Trophoblast cell (in vitro differentiated cells and primary cell): ENCODE measurements at regions not wholly inside any gene's neighbourhood (a gene's known extent, or its start where the extent isn't known, plus 50 kb on each side); places are given as distances from the start of the nearest gene placed in this dataset.

Source experiments
- DNase-seq, 2 donors: peaks; one replicate each; pipeline ENCODE4 v3.0.0-alpha.2; 2016
- H2AFZ ChIP-seq: 2 replicates; pipeline ENCODE4 v1.6.1; 2013; ENCODE audit warnings: low read length, moderate library complexity, mild to moderate bottlenecking; ENCODE audit not compliant: insufficient read depth, poor library complexity
- H2AK5ac ChIP-seq: 2 replicates; pipeline ENCODE4 v1.6.1; 2013; ENCODE audit warnings: mild to moderate bottlenecking, low read length
- H2BK120ac ChIP-seq: 2 replicates; pipeline ENCODE4 v1.6.1; 2013; ENCODE audit warnings: low read length, mild to moderate bottlenecking, moderate library complexity; ENCODE audit not compliant: insufficient read depth, poor library complexity
- H2BK12ac ChIP-seq: 2 replicates; pipeline ENCODE4 v1.6.1; 2013; ENCODE audit warnings: mild to moderate bottlenecking, low read length, moderate library complexity
- H2BK5ac ChIP-seq: 2 replicates; pipeline ENCODE4 v1.6.1; 2013; ENCODE audit warnings: low read length, low read depth, moderate library complexity, mild to moderate bottlenecking; ENCODE audit not compliant: poor library complexity
- H3K14ac ChIP-seq: 2 replicates; pipeline ENCODE4 v1.6.1; 2013; ENCODE audit warnings: mild to moderate bottlenecking, low read length
- H3K18ac ChIP-seq: 2 replicates; pipeline ENCODE4 v1.6.1; 2013; ENCODE audit warnings: mild to moderate bottlenecking, low read length
- H3K23ac ChIP-seq: 2 replicates; pipeline ENCODE4 v1.6.1; 2013; ENCODE audit warnings: low read length
- H3K27ac ChIP-seq: 2 replicates; pipeline ENCODE4 v1.5.1; 2013; ENCODE audit warnings: low read depth, mild to moderate bottlenecking, inconsistent platforms, low read length, moderate library complexity
- H3K27me3 ChIP-seq: 2 replicates; pipeline ENCODE4 v1.6.1; 2013; ENCODE audit warnings: inconsistent platforms, mild to moderate bottlenecking, low read length, moderate library complexity; ENCODE audit not compliant: insufficient read depth
- H3K36me3 ChIP-seq, 2 experiments: 1 replicate in 1 of 2; 2 replicates in 1 of 2; pipeline ENCODE4 v1.6.1; 2013; ENCODE audit warnings: low read length in 2 of 2, mild to moderate bottlenecking in 2 of 2, moderate library complexity in 1 of 2; ENCODE audit not compliant: insufficient read depth in 2 of 2, control insufficient read depth in 1 of 2
- H3K4ac ChIP-seq: 2 replicates; pipeline ENCODE4 v1.6.1; 2013; ENCODE audit warnings: low read depth, mild to moderate bottlenecking, low read length, moderate library complexity
- H3K4me1 ChIP-seq, 2 experiments: 1 replicate in 1 of 2; 2 replicates in 1 of 2; pipeline ENCODE4 v1.6.1; 2013; ENCODE audit warnings: low read length in 2 of 2, mild to moderate bottlenecking in 2 of 2, moderate library complexity in 1 of 2; ENCODE audit not compliant: insufficient read depth in 2 of 2, control insufficient read depth in 1 of 2
- H3K4me2 ChIP-seq: 2 replicates; pipeline ENCODE4 v1.6.1; 2013; ENCODE audit warnings: inconsistent platforms, mild to moderate bottlenecking, low read length, moderate library complexity
- H3K4me3 ChIP-seq: 2 replicates; pipeline ENCODE4 v1.5.1; 2013; ENCODE audit warnings: mild to moderate bottlenecking, low read depth, low read length, inconsistent platforms
- H3K79me1 ChIP-seq: one replicate; pipeline ENCODE4 v1.6.1; 2013; ENCODE audit warnings: low read length
- H3K79me2 ChIP-seq: 2 replicates; pipeline ENCODE4 v1.6.1; 2013; ENCODE audit warnings: low read length, mild to moderate bottlenecking; ENCODE audit not compliant: control insufficient read depth, insufficient read depth, poor library complexity
- H3K9ac ChIP-seq: 2 replicates; pipeline ENCODE4 v1.6.1; 2013; ENCODE audit warnings: mild to moderate bottlenecking, low read length
- H3K9me3 ChIP-seq: 2 replicates; pipeline ENCODE4 v1.6.1; 2013; ENCODE audit warnings: low read depth, mild to moderate bottlenecking, control low read depth, inconsistent platforms, low read length; ENCODE audit not compliant: insufficient read depth
- H4K12ac ChIP-seq: 2 replicates; pipeline ENCODE4 v1.6.1; 2013; ENCODE audit warnings: low read depth, mild to moderate bottlenecking, low read length, moderate library complexity
- H4K8ac ChIP-seq: 2 replicates; pipeline ENCODE4 v1.6.1; 2013; ENCODE audit warnings: low read depth, mild to moderate bottlenecking, low read length, moderate library complexity
- H4K91ac ChIP-seq: one replicate; pipeline ENCODE4 v1.6.1; 2013; ENCODE audit warnings: low read depth, mild to moderate bottlenecking, low read length, moderate library complexity
- WGBS: extraction: QIAGEN DNeasy Blood & Tissue Kit; methylation state at CpG from one replicate; pipeline ENCODE4 v1.1.7; 2013; ENCODE audit warnings: missing lambda C conversion rate; ENCODE audit not compliant: insufficient read length, insufficient coverage; ENCODE audit errors: extremely low coverage; 5-methylcytosine and 5-hydroxymethylcytosine counted together

- Histone ChIP-seq H4K12ac (no peak overlapping the region), H4K8ac (no peak overlapping the region), H3K4me3 (no peak overlapping the region), H2BK5ac (no peak overlapping the region), H3K9me3 (no peaks in the 10 kb centered on the region), H3K4me2 (no peak overlapping the region), H3K27me3 (no peaks in the 10 kb centered on the region), H3K4me1 (no peaks in the 10 kb centered on the region), H2BK12ac (no peak overlapping the region), H3K14ac (no peak overlapping the region), H3K23ac (no peak overlapping the region), H3K36me3 (no peaks in the 10 kb centered on the region), H3K9ac (no peak overlapping the region), H2AK5ac (no peak overlapping the region), H3K27ac (no peak overlapping the region), H3K79me2 (no peaks in the 10 kb centered on the region), H4K91ac (no peak overlapping the region), H2BK120ac (no peak overlapping the region), H3K79me1 (no peaks in the 10 kb centered on the region), H3K18ac (no peak overlapping the region), H2AFZ (no peak overlapping the region), H3K4ac (no peak overlapping the region)
- no CpG with 5 or more reads among the region's 7 CpGs for WGBS
- no peak for DNase-seq
Measured at GRCh38 chr3:137103739-137104138, 146.0 kb downstream of the IL20RB start.

DNA sequence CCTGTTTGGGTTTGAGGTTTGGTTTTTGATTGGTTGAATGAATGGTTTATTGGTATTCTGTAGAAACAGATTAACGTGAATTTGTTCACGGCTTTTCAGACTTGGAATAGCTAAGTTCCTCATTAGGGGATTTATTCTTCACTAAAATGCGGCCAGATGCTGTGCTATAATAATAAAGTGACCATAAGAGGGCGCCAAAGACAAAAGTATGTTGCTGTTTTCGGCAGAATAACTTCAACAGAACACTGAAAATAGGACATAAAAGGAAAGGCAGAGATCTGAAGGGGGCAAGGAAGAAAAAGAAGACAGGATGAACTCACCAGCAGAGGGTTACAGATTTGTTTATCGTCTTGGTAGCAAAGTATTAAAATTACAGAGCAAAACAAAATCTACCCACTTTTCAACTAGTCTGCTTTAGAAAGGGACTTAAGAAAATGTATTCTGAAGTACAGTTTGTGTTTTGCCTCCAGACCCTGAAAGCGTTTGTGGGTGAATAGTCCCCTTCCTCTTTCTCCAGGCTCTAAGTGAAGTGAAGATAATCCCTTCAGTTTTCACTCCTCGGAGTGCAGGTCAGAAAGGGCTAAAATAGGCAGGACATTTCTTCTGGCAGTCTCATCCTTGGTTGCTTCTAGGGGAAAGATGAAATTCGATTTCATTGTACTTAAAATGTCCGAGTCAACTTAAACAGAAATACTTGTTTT lies 147.6 kb downstream of the IL20RB start:
- H3K36me3 ChIP-seq, result no peaks in the 10 kb centered on the region
- no peak overlapping the region for H3K23ac ChIP-seq
- no peaks in the 10 kb centered on the region for H3K79me1 ChIP-seq
- H3K9me3 ChIP-seq, result no peaks in the 10 kb centered on the region
- H3K18ac ChIP-seq, result no peak overlapping the region
- H2AFZ ChIP-seq, result no peak overlapping the region
- H3K14ac ChIP-seq, result no peak overlapping the region
- no peak overlapping the region for H4K12ac ChIP-seq
- no peak overlapping the region for H2BK12ac ChIP-seq
- H3K9ac ChIP-seq, result no peak overlapping the region
- H3K4me3 ChIP-seq, result no peak overlapping the region
- no peak overlapping the region for H2AK5ac ChIP-seq
- no peak overlapping the region for H4K91ac ChIP-seq
- 100% methylated on average over 1 of the region's 10 CpGs for WGBS
- H3K27me3 ChIP-seq, result no peaks in the 10 kb centered on the region
- H3K4ac ChIP-seq, result no peak overlapping the region
- H2BK120ac ChIP-seq, result no peak overlapping the region
- H4K8ac ChIP-seq, result no peak overlapping the region
- no peak overlapping the region for H2BK5ac ChIP-seq
- no peak overlapping the region for H3K4me2 ChIP-seq
- peak; percentile 8 to 87 for DNase-seq
- no peaks in the 10 kb centered on the region for H3K4me1 ChIP-seq
- H3K79me2 ChIP-seq, result no peaks in the 10 kb centered on the region
- H3K27ac ChIP-seq, result no peak overlapping the region

DNA sequence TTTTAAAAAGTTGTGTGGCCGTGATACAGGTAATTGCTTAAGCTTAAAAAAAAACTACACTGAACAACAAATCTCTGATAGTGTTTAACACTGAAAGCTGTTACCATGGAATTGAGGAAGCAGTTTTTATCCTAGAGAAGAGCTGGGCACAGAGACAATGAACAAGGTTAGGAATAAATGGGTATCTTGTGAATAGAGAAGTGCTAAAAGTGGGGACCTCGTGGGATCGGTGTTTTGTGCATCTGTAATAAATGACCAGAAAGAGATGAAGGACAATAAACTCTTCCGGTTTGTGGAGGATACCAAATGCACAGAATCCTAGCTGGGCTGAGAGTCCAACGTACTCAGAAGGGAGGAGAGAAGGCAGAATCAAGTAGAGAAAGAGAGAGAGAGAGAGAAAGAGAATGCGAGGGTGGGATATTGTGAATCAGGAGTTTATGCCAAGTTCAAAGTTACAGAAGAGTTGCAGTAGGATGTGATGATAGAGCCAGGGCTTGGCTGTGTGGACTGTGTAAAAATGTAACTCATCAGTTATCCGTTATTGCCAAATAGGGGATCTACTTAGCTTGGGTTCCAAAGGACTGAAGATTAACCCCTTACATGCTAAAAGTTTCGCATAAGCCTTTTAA lies 148.9 kb downstream of the IL20RB start:
- H3K4ac ChIP-seq, result no peak overlapping the region
- no peaks in the 10 kb centered on the region for H3K9me3 ChIP-seq
- no peak overlapping the region for H4K12ac ChIP-seq
- no peak overlapping the region for H4K8ac ChIP-seq
- no peak overlapping the region for H4K91ac ChIP-seq
- no peak overlapping the region for H2AK5ac ChIP-seq
- H2BK12ac ChIP-seq, result no peak overlapping the region
- no peaks in the 10 kb centered on the region for H3K36me3 ChIP-seq
- DNase-seq, result no peak
- H3K79me1 ChIP-seq, result no peaks in the 10 kb centered on the region
- H2BK120ac ChIP-seq, result no peak overlapping the region
- no peaks in the 10 kb centered on the region for H3K27me3 ChIP-seq
- no peak overlapping the region for H2BK5ac ChIP-seq
- H3K4me3 ChIP-seq, result no peak overlapping the region
- H3K4me1 ChIP-seq, result no peaks in the 10 kb centered on the region
- H3K9ac ChIP-seq, result no peak overlapping the region
- no peak overlapping the region for H2AFZ ChIP-seq
- no peak overlapping the region for H3K18ac ChIP-seq
- no CpG with 5 or more reads among the region's 8 CpGs for WGBS
- H3K14ac ChIP-seq, result no peak overlapping the region
- no peak overlapping the region for H3K23ac ChIP-seq
- H3K27ac ChIP-seq, result no peak overlapping the region
- no peak overlapping the region for H3K4me2 ChIP-seq
- no peaks in the 10 kb centered on the region for H3K79me2 ChIP-seq

GRCh38 chr3:137108699-137109440 lies 151.1 kb downstream of the IL20RB start:
- no peaks in the 10 kb centered on the region for H3K36me3 ChIP-seq
- H3K4me2 ChIP-seq, result no peak overlapping the region

More at GRCh38 chr3:137108699-137109440, 151.1 kb downstream of the IL20RB start:
- Histone ChIP-seq H4K8ac (no peak overlapping the region), H3K14ac (no peak overlapping the region), H3K4ac (no peak overlapping the region), H3K79me1 (no peaks in the 10 kb centered on the region), H2BK12ac (no peak overlapping the region), H4K12ac (no peak overlapping the region), H3K4me1 (no peaks in the 10 kb centered on the region), H3K9me3 (no peaks in the 10 kb centered on the region), H3K4me3 (no peak overlapping the region), H2AK5ac (no peak overlapping the region), H3K79me2 (no peaks in the 10 kb centered on the region), H4K91ac (no peak overlapping the region), H3K23ac (no peak overlapping the region), H2BK120ac (no peak overlapping the region), H3K27ac (no peak overlapping the region), H2BK5ac (no peak overlapping the region), H3K27me3 (no peaks in the 10 kb centered on the region), H3K18ac (no peak overlapping the region), H2AFZ (no peak overlapping the region), H3K9ac (no peak overlapping the region)
- no peak for DNase-seq
- WGBS, result no CpG with 5 or more reads among the region's 8 CpGs
